GM21390 (cell line): ENCODE measurements at regions not wholly inside any gene's neighbourhood (a gene's known extent, or its start where the extent isn't known, plus 50 kb on each side); places are given as distances from the start of the nearest gene placed in this dataset.
A peak's percentile ranks its signal among the peaks of the same experiment; 100 is the strongest.
"Not testable (repeated sequence)": the region's sequence is repeated elsewhere in the genome, so short reads cannot be mapped to it uniquely, and the experiment has no call there.

Experiments used
- ATAC-seq: cut with Tn5 transposase; IDR thresholded peaks from one replicate; pipeline ENCODE4 v1.9.1; 2021; ENCODE audit not compliant: unreplicated experiment

DNA sequence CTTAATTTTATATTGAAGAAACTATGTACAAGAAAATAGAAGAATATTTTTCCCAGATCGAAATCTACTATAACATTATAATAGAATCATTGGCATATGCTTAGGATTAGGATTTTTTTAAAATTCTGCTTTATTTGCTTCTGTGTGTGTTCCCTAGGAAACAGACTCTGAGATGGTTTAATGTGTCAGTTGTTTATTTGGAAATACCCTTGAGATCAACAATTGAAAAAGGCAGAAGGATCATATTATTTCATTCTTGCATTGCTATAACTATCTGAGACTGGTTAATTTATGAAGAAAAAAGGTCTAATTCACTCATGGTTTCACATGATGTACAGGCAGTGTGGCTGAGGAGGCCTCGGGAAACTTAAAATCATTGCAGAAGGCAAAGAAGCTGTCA is 622.6 kb downstream of the PRR16 start:
- ATAC-seq = no peak

DNA sequence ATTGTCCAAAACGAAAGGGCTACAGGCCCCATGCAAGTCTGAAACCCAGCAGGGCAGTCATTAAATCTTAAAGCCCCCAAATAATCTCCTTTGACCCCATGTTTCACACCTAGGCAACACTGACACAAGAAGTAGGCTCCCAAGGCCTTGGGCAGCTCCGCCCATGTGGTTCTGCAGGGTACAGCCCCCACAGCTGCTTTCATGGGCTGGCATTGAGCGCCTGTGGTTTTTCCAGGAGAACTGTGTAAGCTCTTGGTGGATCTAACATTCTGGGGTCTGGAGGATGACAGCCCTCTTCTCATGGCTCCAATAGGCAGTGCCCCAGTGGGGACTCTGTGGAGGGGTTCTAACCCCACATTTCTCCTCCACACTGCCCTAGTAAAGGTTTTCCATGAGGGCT is 623.5 kb downstream of the PRR16 start:
- no peak for ATAC-seq

DNA sequence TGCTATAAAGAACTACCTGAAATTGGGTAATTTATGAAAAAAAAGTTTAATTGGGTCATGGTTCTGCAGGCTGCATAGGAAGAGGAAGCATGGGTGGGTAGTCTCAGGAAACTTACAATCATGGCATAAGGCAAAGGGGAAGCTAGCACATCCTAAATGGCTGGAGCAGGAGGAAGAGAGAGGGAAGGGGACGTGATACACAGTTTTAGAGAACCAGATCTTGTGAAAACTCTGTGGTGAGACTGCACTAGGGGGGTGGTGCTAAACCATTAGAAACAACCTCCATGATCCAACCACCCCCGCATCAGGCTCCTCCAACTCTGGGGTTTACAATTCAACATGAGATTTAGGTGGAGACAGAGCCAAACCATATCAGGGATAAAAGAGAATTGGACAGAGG is 624.2 kb downstream of the PRR16 start:
- ATAC-seq = no peak

DNA sequence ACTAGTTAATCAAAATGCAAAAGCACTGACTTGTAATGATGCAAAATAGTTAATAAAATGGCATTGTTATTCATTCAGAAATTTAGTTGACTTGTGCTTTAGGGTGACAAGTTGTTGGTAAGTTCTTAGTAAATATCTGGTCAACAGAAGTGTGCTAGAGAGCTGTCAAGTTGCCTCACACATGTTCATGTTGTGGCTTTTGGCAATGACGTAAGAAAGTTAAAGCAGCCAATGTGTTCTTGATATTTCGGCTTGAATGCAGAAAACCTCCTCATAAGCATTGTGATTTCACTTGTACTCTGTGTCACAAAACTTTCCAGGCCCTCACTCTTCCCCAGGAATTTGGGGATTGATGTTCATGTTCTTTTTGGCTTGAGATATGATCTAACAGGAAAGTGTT is 626.7 kb downstream of the PRR16 start:
- ATAC-seq = no peak

DNA sequence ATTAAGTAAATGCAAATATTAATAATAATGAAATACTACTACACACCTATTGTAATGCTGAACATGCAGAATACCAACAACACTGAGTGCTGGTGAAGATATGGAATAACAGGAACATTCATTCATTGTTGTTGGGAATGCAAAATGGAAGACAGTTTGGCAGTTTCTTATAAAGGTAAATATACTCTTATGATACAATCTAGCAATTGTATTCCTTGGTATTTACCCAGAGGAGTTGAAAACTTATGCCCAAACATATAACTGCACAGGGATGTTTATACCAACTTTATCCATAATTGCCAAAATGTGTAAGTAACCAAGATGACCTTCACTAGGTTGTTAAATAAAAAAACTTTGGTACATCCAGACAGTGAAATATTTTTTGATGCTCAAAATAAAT is 636.8 kb downstream of the PRR16 start:
- ATAC-seq = no peak

DNA sequence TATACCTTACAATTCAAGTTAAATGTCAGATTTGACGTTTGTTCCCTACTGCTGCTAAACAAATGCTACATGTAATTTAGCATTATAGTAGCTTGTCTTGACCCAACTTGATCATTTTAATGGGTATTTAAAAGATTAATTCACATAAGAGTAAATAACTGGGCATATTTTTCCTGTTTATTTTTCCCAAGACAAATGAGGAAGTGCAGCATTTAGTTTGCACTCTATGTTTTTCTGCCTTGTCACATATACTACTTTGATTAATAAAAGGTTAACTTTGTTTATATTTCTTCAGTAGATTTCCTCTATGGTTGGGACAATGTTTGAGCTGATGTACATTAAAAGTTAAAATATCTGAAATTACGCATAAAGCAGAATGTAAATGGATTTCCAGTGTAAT is 641.8 kb downstream of the PRR16 start:
- no peak for ATAC-seq

DNA sequence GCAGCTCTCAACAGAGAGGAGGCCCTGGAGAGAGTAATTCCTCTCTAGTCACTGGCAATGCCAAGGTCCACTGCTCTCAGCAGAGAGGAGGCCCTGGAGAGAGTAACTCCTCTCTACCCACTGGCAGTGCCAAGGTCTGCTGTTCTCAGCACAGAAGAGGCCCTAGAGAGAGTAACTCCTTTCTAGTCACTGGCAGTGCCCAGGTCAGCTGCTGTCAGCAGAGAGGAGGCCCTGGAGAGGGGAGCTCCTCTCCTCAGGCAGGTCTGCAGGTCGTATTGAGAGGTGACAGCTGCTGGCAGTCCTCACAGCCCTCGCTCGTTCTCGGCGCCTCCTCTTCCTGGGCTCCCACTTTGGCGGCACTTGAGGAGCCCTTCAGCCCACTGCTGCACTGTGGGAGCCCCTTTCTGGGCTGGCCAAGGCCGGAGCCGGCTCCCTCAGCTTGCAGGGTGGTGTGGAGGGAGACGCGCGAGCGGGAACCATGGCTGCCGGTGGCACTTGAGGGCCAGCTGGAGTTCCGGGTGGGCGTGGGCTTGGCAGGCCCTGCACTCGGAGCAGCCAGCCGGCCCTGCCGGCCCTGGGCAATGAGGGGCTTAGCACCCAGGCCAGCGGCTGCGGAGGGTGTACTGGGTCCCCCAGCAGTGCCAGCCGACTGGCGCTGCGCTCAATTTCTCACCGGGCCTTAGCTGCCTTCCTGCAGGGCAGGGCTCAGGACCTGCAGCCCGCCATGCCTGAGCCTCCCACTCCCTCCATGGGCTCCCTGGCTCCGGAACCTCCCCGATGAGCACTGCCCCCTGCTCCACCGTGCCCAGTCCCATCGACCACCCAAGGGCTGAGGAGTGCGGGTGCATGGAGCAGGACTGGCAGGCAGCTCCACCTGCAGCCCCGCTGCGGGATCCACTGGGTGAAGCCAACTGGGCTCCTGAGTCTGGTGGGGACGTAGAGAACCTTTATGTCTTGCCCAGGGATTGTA is 642.9 kb downstream of the PRR16 start:
- ATAC-seq = not testable (repeated sequence)

DNA sequence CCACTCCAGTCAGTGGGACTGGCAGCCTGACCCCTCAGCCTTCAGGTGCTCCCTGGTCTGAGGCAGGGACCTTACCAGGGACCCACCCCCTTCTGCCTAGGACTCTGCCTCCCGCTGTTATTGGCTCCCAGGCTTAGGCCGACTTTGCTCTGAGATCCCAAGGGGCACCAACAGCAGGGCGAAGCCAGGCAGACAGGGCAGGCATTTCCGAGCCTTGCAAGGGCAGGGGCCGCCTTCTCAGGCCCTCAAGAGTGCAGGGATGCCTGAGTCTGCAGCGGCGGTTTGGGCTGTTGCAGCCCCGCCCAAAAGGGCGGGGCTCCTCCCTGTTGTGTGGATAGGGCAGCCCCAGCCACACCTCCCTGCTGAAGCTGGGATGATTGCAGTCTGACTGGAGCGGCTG is 644.6 kb downstream of the PRR16 start:
- ATAC-seq = no peak

DNA sequence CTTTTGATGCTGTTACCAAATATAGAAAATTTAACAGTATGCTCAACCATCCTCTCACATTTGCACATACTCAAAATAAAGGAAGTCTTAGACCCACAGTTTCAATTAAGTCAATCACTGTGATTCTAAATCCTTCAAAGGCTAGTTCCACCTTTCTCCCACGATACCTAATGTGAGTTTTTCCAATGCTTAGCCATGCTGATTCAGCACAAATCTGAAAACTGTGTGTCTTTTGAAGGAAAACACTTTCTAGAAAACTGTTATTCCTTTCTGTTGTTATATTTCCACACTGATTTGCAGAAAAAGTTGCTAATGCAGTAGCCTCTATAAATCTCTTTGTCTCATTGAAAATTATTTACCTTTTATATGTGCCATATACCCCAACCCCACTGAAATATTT is 645.7 kb downstream of the PRR16 start:
- ATAC-seq = no peak

DNA sequence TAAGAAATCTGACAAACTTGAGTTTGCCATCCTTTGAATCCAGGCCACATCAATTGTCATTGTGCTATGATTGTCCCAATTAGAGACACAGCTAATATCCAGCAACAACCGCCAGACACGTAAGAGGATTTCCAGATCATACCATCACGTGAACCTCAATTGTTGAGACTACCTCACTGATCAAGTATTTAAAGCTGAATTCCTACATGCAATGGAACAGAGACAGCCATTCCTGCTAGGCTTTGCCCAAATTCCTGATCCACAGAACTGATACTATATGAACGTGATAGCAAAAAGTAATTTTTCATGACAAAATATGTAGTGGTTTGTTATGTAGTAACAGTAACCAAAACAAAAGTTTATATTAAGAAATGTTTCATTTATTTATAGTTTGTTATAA is 657.7 kb downstream of the PRR16 start:
- no peak for ATAC-seq

DNA sequence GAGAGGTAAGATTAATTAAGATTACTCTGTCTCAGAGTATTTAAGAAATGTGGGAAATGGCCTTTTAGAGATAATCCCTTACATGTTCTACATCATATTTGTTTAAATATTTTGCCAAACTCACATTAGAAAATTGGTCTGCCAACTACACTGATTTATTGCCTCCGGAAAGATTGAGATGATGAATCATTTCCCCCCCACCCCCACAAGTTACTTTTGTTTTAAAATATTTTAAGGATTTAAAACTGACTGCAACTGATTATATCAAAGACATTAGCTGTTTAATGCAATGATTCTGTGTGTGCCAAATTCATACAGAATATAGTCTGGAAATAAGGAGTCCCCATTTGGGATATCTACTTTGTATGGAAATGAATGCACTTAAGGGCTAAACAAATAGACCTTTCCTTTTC is 674.4 kb downstream of the PRR16 start:
- ATAC-seq = no peak

DNA sequence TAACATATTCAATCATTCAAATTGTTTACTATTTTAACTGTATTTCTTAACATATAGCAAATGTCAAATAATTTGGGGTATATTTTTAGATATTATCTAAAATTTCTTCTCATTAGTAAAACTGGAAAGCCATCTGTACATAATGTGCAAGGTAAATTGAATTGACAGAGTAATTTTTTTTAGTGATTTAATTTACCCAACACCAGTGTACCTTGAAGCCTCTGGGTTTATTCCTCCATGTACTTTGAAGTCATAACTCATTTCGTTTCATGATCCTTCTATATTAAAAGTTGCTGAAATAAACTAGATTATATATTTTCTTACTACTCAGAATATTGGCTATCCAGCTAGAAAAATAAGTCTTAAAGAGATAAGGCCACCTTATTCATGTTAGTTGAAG is 674.9 kb downstream of the PRR16 start:
- no peak for ATAC-seq

DNA sequence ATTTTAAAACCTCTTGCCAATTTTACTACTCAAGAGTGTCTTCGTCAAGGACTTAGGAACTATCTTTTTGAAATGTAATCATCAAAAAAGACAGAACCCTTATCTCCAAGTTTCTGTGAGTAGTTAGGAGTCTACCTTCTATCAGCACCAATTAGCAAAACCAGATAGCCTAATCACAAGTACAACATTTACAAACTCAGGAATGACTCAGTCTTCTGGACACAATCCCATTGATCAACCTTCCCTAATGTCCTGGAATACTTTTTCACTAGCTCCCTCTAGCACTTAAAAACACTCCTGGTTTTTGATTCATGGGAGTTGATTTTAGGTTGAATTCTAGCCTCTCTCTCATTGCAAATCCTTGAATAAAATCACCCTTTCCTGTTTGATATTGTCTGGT is 680.7 kb downstream of the PRR16 start:
- ATAC-seq = no peak

DNA sequence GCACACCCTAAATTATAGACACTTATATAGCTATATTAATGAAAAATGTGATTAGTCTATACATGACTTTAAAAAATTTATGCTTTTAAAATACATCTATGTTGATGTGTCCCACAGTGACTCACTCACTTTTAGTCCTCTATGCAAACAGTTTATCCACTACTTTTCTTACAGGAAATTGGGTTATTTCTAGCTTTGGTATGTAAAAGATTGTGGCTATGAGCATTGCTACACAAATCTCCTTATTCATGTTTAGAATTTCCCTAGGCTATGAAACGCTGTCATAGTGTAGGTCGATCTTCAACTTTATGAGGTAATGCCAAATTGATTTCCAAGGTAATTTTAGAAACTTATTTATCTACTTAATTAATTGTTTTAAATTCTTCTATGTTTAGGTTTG is 687.4 kb downstream of the PRR16 start:
- no peak for ATAC-seq

DNA sequence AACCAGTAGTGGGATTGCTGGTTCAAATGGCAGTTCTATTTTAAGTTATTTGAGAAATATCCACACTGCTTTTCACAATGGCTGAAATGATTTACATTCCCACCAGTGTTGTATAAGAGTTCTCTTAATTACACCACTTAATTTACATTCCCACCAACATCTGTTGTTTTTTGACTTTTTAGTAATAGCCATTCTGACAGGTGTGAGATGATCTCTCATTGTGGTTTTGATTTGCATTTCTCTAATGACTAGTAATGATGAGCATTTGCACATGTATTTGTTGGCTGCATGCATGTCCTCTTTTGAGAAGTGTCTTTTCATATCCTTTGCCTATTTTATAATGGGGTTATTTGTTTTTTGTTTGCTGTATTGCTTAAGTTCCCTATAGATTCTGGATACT is 688.3 kb downstream of the PRR16 start:
- ATAC-seq = peak; percentile 66

DNA sequence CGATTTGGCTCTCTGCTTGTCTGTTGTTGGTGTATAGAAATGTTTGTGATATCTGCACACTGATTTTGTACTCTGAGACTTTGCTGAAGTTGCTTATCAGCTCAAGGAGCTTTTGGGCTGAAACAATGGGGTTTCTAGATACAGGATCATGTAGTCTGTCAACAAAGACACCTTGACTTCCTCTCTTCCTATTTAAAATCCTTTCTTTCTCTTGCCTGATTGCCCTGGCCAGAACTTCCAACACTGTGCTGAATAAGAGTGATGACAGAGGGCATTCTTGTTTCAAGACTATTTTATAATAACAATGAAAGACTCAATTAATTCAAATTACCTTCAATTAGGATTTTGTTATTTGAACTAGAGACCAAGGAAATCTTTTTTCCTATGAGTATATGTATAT is 692.5 kb downstream of the PRR16 start:
- no peak for ATAC-seq

DNA sequence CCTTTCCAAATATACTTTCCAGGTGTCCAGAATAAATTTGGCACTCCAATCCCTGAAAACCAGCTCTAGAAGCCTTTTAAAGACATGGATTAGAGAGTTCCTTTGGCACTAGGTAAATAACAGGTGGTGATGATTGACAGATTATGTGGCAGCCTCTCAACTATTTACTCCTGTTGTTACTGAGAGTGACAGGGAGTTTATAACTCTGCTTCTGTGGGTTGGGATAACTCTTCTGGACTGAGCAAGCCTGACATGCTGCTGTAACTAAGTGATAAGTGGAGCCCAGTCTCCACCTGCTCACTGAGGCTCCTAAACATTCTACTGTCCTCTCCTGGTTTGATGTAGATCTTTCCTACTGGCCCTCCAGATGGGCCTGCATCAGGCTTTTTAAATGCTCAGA is 693.2 kb upstream of the FTMT start:
- ATAC-seq = no peak

DNA sequence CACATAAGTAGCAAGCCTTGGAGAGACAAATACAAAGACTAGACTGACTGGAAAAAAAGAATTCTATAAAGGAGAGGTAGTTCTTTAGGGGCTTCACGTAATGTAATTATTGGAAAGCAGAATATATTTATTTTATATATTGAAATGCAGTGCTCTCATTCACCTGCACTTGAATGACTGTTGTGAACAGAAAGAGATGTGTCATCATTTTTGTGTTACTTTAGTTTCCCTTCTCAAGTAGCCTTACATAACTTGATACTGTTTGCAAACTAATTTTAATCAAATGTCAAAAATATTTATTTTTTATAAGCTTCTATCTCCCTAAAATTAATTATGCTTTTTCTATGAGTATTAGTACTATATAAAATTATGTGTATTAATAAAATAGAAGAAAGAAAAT is 691.1 kb upstream of the FTMT start:
- no peak for ATAC-seq

DNA sequence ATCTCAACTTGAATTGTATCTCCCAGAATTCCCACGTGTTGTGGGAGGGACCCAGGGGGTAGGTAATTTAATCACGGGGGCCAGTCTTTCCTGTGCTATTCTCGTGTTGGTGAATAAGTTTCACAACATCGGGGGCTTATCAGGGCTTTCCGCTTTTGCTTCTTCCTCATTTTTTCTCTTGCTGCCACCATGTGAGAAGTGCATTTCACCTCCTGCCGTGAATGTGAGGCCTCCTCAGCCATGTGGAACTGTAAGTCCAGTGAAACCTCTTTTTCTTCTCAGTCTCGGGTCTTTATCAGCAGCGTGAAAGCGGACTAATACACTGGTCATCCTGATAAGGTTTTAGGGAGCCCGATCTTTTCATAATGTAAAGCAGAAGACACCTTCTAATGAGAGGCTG is 687.0 kb upstream of the FTMT start:
- ATAC-seq = no peak

DNA sequence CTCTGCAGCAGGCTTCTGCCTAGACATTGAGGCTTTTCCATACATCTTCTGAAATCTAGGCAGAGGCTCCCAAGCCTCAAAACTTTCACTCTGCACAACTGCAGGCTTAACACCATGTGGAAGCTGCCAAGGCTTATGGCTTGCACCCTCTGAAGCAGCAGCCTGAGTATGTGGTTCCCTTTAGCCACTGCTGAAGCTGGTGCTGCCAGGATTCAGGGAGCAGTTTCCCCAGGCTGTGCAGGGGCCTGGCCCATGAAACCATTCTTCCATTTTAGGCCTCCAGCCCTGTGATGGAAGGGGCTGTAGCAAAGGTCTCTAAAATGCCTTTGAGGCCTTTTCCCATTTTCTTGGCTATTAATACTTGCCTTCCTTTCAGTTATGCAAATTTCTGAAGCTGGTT is 680.3 kb upstream of the FTMT start:
- ATAC-seq = no peak

DNA sequence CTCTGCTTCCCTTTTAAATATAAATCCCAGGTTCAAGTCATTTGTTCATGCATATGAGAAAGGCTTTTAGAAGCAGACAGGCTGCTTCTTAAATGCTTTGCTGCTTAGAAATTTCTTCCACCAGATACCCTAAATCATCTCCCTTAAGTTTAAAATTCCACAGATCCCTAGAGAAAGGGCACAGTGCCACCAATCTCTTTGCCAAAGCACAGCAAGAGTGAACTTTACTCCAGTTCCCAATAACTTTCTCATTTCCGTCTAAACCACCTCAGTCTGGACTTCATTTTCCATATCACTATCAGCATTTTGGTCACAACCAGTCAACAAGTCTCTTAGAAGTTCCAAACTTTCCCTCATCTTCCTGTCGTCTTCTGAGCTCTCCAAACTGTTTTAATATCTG is 679.8 kb upstream of the FTMT start:
- ATAC-seq = no peak

DNA sequence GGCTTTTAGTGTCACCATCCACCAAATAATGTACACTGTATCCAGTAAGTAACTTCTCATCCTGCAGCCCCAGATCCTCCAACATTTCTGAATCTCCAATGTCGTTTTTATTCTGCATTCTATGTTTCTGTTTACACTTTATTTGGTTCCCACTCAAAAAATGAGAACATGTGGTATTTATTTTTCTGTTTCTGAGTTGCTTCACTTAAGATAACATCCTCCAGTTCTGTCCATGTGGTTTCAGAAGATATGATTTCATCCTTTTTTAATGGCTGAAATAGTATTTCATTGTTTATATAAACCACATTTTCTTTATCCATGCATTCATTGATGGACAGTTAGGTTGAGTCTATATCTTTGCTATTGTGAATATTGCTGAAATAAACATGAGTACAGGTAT is 677.3 kb upstream of the FTMT start:
- ATAC-seq = no peak

DNA sequence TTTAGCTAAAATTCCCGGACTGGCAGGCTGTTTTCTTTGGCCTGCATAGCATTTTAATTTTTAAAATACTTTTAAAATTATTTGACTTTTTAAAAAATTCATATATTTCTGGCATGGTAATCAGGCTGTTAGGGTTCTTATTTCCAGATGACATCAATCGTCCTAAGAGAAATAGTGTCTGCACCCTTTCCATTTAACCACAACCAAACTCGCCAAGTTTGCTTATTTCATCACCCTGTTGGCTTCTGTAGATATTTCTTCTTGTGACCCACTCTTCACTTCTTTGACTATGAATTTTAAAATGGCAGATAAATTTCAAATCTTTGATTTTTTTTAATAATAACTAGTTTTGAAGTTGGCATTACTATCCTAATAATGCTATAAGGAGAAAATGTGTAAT is 675.7 kb upstream of the FTMT start:
- ATAC-seq = no peak
